Cardiac muscle cell (in vitro differentiated cells and primary cell): ENCODE measurements at regions not wholly inside any gene's neighbourhood (a gene's known extent, or its start where the extent isn't known, plus 50 kb on each side); places are given as distances from the start of the nearest gene placed in this dataset.
"Not testable (repeated sequence)": the region's sequence is repeated elsewhere in the genome, so short reads cannot be mapped to it uniquely, and the experiment has no call there.

Experiments used
- DNase-seq, 2 donors: peaks; one replicate each; pipeline versions ENCODE4 v3.0.0 to v3.0.0-alpha.2; 2010 to 2017; ENCODE audit warnings: low read depth in 1 of 2, low spot score in 1 of 2
- H3K27ac ChIP-seq: fragments of 200-600 bp; sonication (generic); 2 replicates; pipeline ENCODE4 v1.5.1; 2016
- H3K27me3 ChIP-seq: fragments of 200-600 bp; sonication (generic); 2 replicates; pipeline ENCODE4 v1.6.0; 2016; ENCODE audit warnings: control low read depth
- H3K36me3 ChIP-seq: fragments of 200-600 bp; sonication (generic); 2 replicates; pipeline ENCODE4 v1.5.1; 2016; ENCODE audit warnings: control low read depth
- H3K4me1 ChIP-seq: fragments of 200-600 bp; sonication (generic); 2 replicates; pipeline ENCODE4 v1.8.1; 2017; ENCODE audit warnings: low read depth, mild to moderate bottlenecking, mixed run types
- H3K4me3 ChIP-seq: fragments of 200-600 bp; sonication (generic); 2 replicates; pipeline ENCODE4 v1.5.1; 2016; ENCODE audit warnings: mild to moderate bottlenecking
- H3K9me3 ChIP-seq: fragments of 200-600 bp; sonication (generic); 2 replicates; pipeline ENCODE4 v1.5.1; 2017; ENCODE audit warnings: low read depth, mild to moderate bottlenecking, control low read depth

GRCh38 chr5:176018598-176018997 is 50.5 kb upstream of the THOC3 start:
- H3K9me3 ChIP-seq, H3K27ac ChIP-seq, H3K4me1 ChIP-seq, H3K36me3 ChIP-seq, H3K27me3 ChIP-seq, DNase-seq, H3K4me3 ChIP-seq: not testable (repeated sequence)

- not testable (repeated sequence) for H3K9me3 ChIP-seq
Measured at GRCh38 chr5:176020852-176021251, 52.7 kb upstream of the THOC3 start.

GRCh38 chr5:176023535-176023934 is 55.4 kb upstream of the THOC3 start:
- not testable (repeated sequence) for H3K4me1 ChIP-seq, DNase-seq, H3K9me3 ChIP-seq, H3K4me3 ChIP-seq, H3K27ac ChIP-seq, H3K27me3 ChIP-seq, H3K36me3 ChIP-seq

More at GRCh38 chr5:176020852-176021251, 52.7 kb upstream of the THOC3 start:
- H3K4me3 ChIP-seq, H3K27me3 ChIP-seq, DNase-seq, H3K27ac ChIP-seq, H3K36me3 ChIP-seq, H3K4me1 ChIP-seq: not testable (repeated sequence)

- H3K27me3 ChIP-seq, DNase-seq, H3K27ac ChIP-seq, H3K4me3 ChIP-seq, H3K9me3 ChIP-seq, H3K36me3 ChIP-seq, H3K4me1 ChIP-seq: not testable (repeated sequence)
Measured at GRCh38 chr5:176029445-176029844, 61.3 kb upstream of the THOC3 start.

- not testable (repeated sequence) for DNase-seq, H3K27me3 ChIP-seq, H3K27ac ChIP-seq, H3K4me3 ChIP-seq, H3K36me3 ChIP-seq, H3K9me3 ChIP-seq, H3K4me1 ChIP-seq
Measured at GRCh38 chr5:176030361-176031117, 62.4 kb upstream of the THOC3 start.

GRCh38 chr5:176031118-176031510 is 63.0 kb upstream of the THOC3 start:
- H3K27me3 ChIP-seq, result not testable (repeated sequence)

GRCh38 chr5:176033186-176033585 is 65.1 kb upstream of the THOC3 start:
- H3K9me3 ChIP-seq, H3K4me3 ChIP-seq, H3K27ac ChIP-seq, H3K4me1 ChIP-seq, H3K27me3 ChIP-seq, H3K36me3 ChIP-seq, DNase-seq: not testable (repeated sequence)

More at GRCh38 chr5:176031118-176031510, 63.0 kb upstream of the THOC3 start:
- H3K4me3 ChIP-seq, H3K36me3 ChIP-seq, H3K27ac ChIP-seq, DNase-seq, H3K4me1 ChIP-seq, H3K9me3 ChIP-seq: not testable (repeated sequence)

GRCh38 chr5:176034407-176035200 is 66.5 kb upstream of the THOC3 start:
- H3K4me1 ChIP-seq, H3K27ac ChIP-seq, H3K9me3 ChIP-seq, H3K36me3 ChIP-seq, H3K4me3 ChIP-seq, DNase-seq, H3K27me3 ChIP-seq: not testable (repeated sequence)

GRCh38 chr5:176035201-176035530 is 67.1 kb upstream of the THOC3 start:
- not testable (repeated sequence) for H3K27me3 ChIP-seq, H3K9me3 ChIP-seq, H3K36me3 ChIP-seq, H3K27ac ChIP-seq, H3K4me1 ChIP-seq, DNase-seq, H3K4me3 ChIP-seq

- not testable (repeated sequence) for H3K36me3 ChIP-seq, H3K27ac ChIP-seq, H3K4me3 ChIP-seq, H3K4me1 ChIP-seq, DNase-seq, H3K9me3 ChIP-seq, H3K27me3 ChIP-seq
Measured at GRCh38 chr5:176035816-176036308, 67.7 kb upstream of the THOC3 start.

- H3K9me3 ChIP-seq, DNase-seq, H3K27me3 ChIP-seq, H3K36me3 ChIP-seq, H3K27ac ChIP-seq, H3K4me1 ChIP-seq, H3K4me3 ChIP-seq: not testable (repeated sequence)
Measured at GRCh38 chr5:176036391-176036790, 68.3 kb upstream of the THOC3 start.

GRCh38 chr5:176037190-176037589 is 69.1 kb upstream of the THOC3 start:
- H3K36me3 ChIP-seq, H3K27me3 ChIP-seq, H3K9me3 ChIP-seq, H3K4me1 ChIP-seq, H3K4me3 ChIP-seq, H3K27ac ChIP-seq, DNase-seq: not testable (repeated sequence)

GRCh38 chr5:176040105-176040801 is 72.1 kb upstream of the THOC3 start:
- H3K9me3 ChIP-seq, H3K4me1 ChIP-seq, H3K4me3 ChIP-seq, H3K27me3 ChIP-seq, H3K36me3 ChIP-seq, H3K27ac ChIP-seq, DNase-seq: not testable (repeated sequence)
